ENCODE measurements at regions not wholly inside any gene's neighbourhood (a gene's known extent, or its start where the extent isn't known, plus 50 kb on each side); places are given as distances from the start of the nearest gene placed in this dataset.
A peak's percentile ranks its signal among the peaks of the same experiment; 100 is the strongest.

GRCh38 chr5:70307064-70307463 is 108.1 kb upstream of the GTF2H2C_2 start:
- peak; percentile 18 for DNase-seq

Data from activated CD4-positive, CD25-positive, alpha-beta regulatory T cell treated with anti-CD3 and anti-CD28 coated beads, Interleukin-2, amount 50 U/mL, for 72 hours (primary cell).